Medulla oblongata (tissue), 1 donor: ENCODE measurements at regions not wholly inside any gene's neighbourhood (a gene's known extent, or its start where the extent isn't known, plus 50 kb on each side); places are given as distances from the start of the nearest gene placed in this dataset.

Experiments
- DNase-seq: peaks from one replicate; pipeline ENCODE4 v3.0.0-alpha.2; 2015; ENCODE audit errors: extremely low spot score

GRCh38 chr2:106041150-106041549, 153.0 kb downstream of the UXS1 start:
- DNase-seq = no peak

GRCh38 chr2:106039634-106040315, 154.3 kb downstream of the UXS1 start:
- DNase-seq = peak; percentile 22

- peak; percentile 59 for DNase-seq
Measured at GRCh38 chr2:106038601-106039375, 155.3 kb downstream of the UXS1 start.

GRCh38 chr2:106037932-106038331, 156.2 kb downstream of the UXS1 start:
- no peak for DNase-seq

GRCh38 chr2:106037262-106037661, 156.8 kb downstream of the UXS1 start:
- no peak for DNase-seq

- DNase-seq = no peak
Measured at GRCh38 chr2:106034325-106034724, 159.8 kb downstream of the UXS1 start.

GRCh38 chr2:106032676-106033075, 161.4 kb downstream of the UXS1 start:
- DNase-seq = no peak

- DNase-seq = no peak
Measured at GRCh38 chr2:106030287-106031268, 163.5 kb downstream of the UXS1 start.

GRCh38 chr2:106028192-106028591, 165.9 kb downstream of the UXS1 start:
- DNase-seq = no peak

GRCh38 chr2:106026271-106027190, 167.6 kb downstream of the UXS1 start:
- no peak for DNase-seq

GRCh38 chr2:106025796-106026195, 168.3 kb downstream of the UXS1 start:
- no peak for DNase-seq

- no peak for DNase-seq
Measured at GRCh38 chr2:106021662-106022028, 172.5 kb downstream of the UXS1 start.

- DNase-seq = peak; percentile 59
Measured at GRCh38 chr2:106020821-106021661, 173.1 kb downstream of the UXS1 start.

- DNase-seq = no peak
Measured at GRCh38 chr2:106020032-106020431, 174.1 kb downstream of the UXS1 start.

GRCh38 chr2:106018141-106018540, 176.0 kb downstream of the UXS1 start:
- DNase-seq = no peak

GRCh38 chr2:106012591-106013347, 181.3 kb downstream of the UXS1 start:
- DNase-seq = no peak

- DNase-seq = no peak
Measured at GRCh38 chr2:106012001-106012590, 182.0 kb downstream of the UXS1 start.

- no peak for DNase-seq
Measured at GRCh38 chr2:106011380-106011779, 182.7 kb downstream of the UXS1 start.

GRCh38 chr2:106010818-106011355, 183.2 kb downstream of the UXS1 start:
- DNase-seq = no peak
